Hepatocyte (in vitro differentiated cells): ENCODE measurements at regions not wholly inside any gene's neighbourhood (a gene's known extent, or its start where the extent isn't known, plus 50 kb on each side); places are given as distances from the start of the nearest gene placed in this dataset.

Experiments
- CTCF ChIP-seq: fragments of 200-600 bp; sonication (generic); IDR thresholded peaks from 2 replicates; pipeline ENCODE4 v1.5.1; 2016; ENCODE audit warnings: antibody characterized with exemption, mild to moderate bottlenecking; ENCODE audit not compliant: poor library complexity
- EZH2 ChIP-seq: fragments of 200-600 bp; sonication (generic); IDR thresholded peaks from 2 replicates; pipeline ENCODE4 v1.6.1; 2016; ENCODE audit warnings: antibody characterized with exemption, mild to moderate bottlenecking, borderline replicate concordance
- EZH2phosphoT487 ChIP-seq: fragments of 200-600 bp; sonication (generic); IDR thresholded peaks from one replicate; pipeline ENCODE4 v1.6.1; 2018; ENCODE audit warnings: antibody characterized with exemption, mild to moderate bottlenecking, low read depth, moderate library complexity; ENCODE audit not compliant: unreplicated experiment, severe bottlenecking

- TF ChIP-seq CTCF: no peak
- no peak for TF ChIP-seq EZH2
- TF ChIP-seq EZH2phosphoT487: no peak
Measured at GRCh38 chr14:36396798-36397197, 76.4 kb upstream of the MBIP start.
